H9 (cell line): ENCODE measurements at regions not wholly inside any gene's neighbourhood (a gene's known extent, or its start where the extent isn't known, plus 50 kb on each side); places are given as distances from the start of the nearest gene placed in this dataset.

Experiments
- DNase-seq: peaks from one replicate; pipeline ENCODE4 v3.0.0-alpha.2; 2017
- H2AFZ ChIP-seq: one replicate; pipeline ENCODE4 v1.6.1; 2013; ENCODE audit warnings: mild to moderate bottlenecking, low read length, control low read depth, moderate library complexity
- H2AK5ac ChIP-seq: 2 replicates; pipeline ENCODE4 v1.6.1; 2013; ENCODE audit warnings: low read length, control low read depth, mixed read lengths; ENCODE audit not compliant: insufficient read length
- H2BK120ac ChIP-seq: one replicate; pipeline ENCODE4 v1.6.1; 2013; ENCODE audit warnings: low read depth, mild to moderate bottlenecking, low read length, control low read depth, inconsistent platforms; ENCODE audit not compliant: poor library complexity, severe bottlenecking
- H2BK12ac ChIP-seq: 2 replicates; pipeline ENCODE4 v1.6.1; 2013; ENCODE audit warnings: low read length, control low read depth, mixed read lengths, low read depth; ENCODE audit not compliant: insufficient read length
- H2BK15ac ChIP-seq: 2 replicates; pipeline ENCODE4 v1.6.1; 2013; ENCODE audit warnings: low read depth, low read length, control low read depth
- H2BK20ac ChIP-seq: one replicate; pipeline ENCODE4 v1.6.1; 2013; ENCODE audit warnings: low read depth, mild to moderate bottlenecking, low read length, control low read depth, inconsistent platforms; ENCODE audit not compliant: poor library complexity, severe bottlenecking
- H2BK5ac ChIP-seq: 2 replicates; pipeline ENCODE4 v1.6.1; 2013; ENCODE audit warnings: low read length, control low read depth, mixed read lengths; ENCODE audit not compliant: insufficient read length
- H3K14ac ChIP-seq: 2 replicates; pipeline ENCODE4 v1.6.1; 2013; ENCODE audit warnings: low read length, control low read depth; ENCODE audit not compliant: insufficient read depth
- H3K18ac ChIP-seq: 2 replicates; pipeline ENCODE4 v1.6.1; 2013; ENCODE audit warnings: low read depth, mild to moderate bottlenecking, mixed read lengths, low read length, control low read depth; ENCODE audit not compliant: insufficient read length
- H3K23ac ChIP-seq: 2 replicates; pipeline ENCODE4 v1.6.1; 2013; ENCODE audit warnings: low read length, control low read depth, mixed read lengths, low read depth; ENCODE audit not compliant: insufficient read length
- H3K23me2 ChIP-seq: 2 replicates; pipeline ENCODE4 v1.6.1; 2013; ENCODE audit warnings: low read depth, mild to moderate bottlenecking, mixed read lengths, low read length, control low read depth; ENCODE audit not compliant: insufficient read length, poor library complexity, severe bottlenecking
- H3K27ac ChIP-seq: 2 replicates; pipeline ENCODE4 v1.5.1; 2013; ENCODE audit warnings: low read length, control low read depth, mixed read lengths, low read depth; ENCODE audit not compliant: insufficient read length
- H3K27me3 ChIP-seq: 2 replicates; pipeline ENCODE4 v1.6.1; 2013; ENCODE audit warnings: low read length, control low read depth, inconsistent platforms; ENCODE audit not compliant: insufficient read depth
- H3K4ac ChIP-seq: 2 replicates; pipeline ENCODE4 v1.6.1; 2013; ENCODE audit warnings: low read depth, mild to moderate bottlenecking, control low read depth, inconsistent platforms, low read length, moderate library complexity
- H3K4me1 ChIP-seq: 2 replicates; pipeline ENCODE4 v1.6.1; 2013; ENCODE audit warnings: low read length, control low read depth, inconsistent platforms; ENCODE audit not compliant: insufficient read depth
- H3K4me2 ChIP-seq: 2 replicates; pipeline ENCODE4 v1.6.1; 2013; ENCODE audit warnings: low read length, control low read depth, mixed read lengths; ENCODE audit not compliant: insufficient read length, insufficient read depth
- H3K56ac ChIP-seq: 2 replicates; pipeline ENCODE4 v1.6.1; 2013; ENCODE audit warnings: low read depth, mild to moderate bottlenecking, mixed read lengths, low read length, control low read depth; ENCODE audit not compliant: insufficient read length
- H3K79me1 ChIP-seq: 2 replicates; pipeline ENCODE4 v1.6.1; 2013; ENCODE audit warnings: low read depth, mild to moderate bottlenecking, moderate library complexity, low read length, control low read depth, inconsistent platforms; ENCODE audit not compliant: insufficient read depth, poor library complexity, severe bottlenecking
- H3K79me2 ChIP-seq: 2 replicates; pipeline ENCODE4 v1.6.1; 2013; ENCODE audit warnings: low read length, control low read depth, inconsistent platforms; ENCODE audit not compliant: insufficient read depth
- H3K9ac ChIP-seq: 2 replicates; pipeline ENCODE4 v1.6.1; 2013; ENCODE audit warnings: low read length, control low read depth, mixed read lengths; ENCODE audit not compliant: insufficient read length; ENCODE audit errors: extremely low read depth
- H3K9me3 ChIP-seq: one replicate; pipeline ENCODE4 v1.6.1; 2013; ENCODE audit warnings: low read depth, low read length, inconsistent platforms; ENCODE audit not compliant: control insufficient read depth
- H3T11ph ChIP-seq: one replicate; pipeline ENCODE4 v1.6.1; 2013; ENCODE audit warnings: mild to moderate bottlenecking, low read length, control low read depth, inconsistent platforms
- H4K20me1 ChIP-seq: one replicate; pipeline ENCODE4 v1.6.1; 2013; ENCODE audit not compliant: control insufficient read depth, insufficient read length, insufficient read depth
- H4K5ac ChIP-seq: 2 replicates; pipeline ENCODE4 v1.6.1; 2013; ENCODE audit warnings: low read depth, mild to moderate bottlenecking, mixed read lengths, low read length, control low read depth; ENCODE audit not compliant: insufficient read length
- H4K8ac ChIP-seq: replicated peaks from 2 replicates; pipeline ENCODE4 v1.6.1; 2013; ENCODE audit warnings: low read length, control low read depth, mixed read lengths, low read depth; ENCODE audit not compliant: insufficient read length
- H4K91ac ChIP-seq: 2 replicates; pipeline ENCODE4 v1.6.1; 2013; ENCODE audit warnings: low read depth, mild to moderate bottlenecking, moderate library complexity, mixed read lengths, low read length, control low read depth; ENCODE audit not compliant: insufficient read length
- H3K27ac Mint-ChIP-seq, 3 experiments: 2 replicates in 2 of 3; 3 replicates in 1 of 3; pipeline ENCODE4 v1.8.0; 2020 to 2021; ENCODE audit warnings: mixed read lengths in 3 of 3, mild to moderate bottlenecking in 1 of 3, moderate library complexity in 1 of 3
- H3K27me3 Mint-ChIP-seq: 2 replicates; pipeline ENCODE4 v1.8.0; 2021; ENCODE audit warnings: low read depth, mild to moderate bottlenecking, moderate library complexity, mixed read lengths
- H3K36me3 Mint-ChIP-seq, 3 experiments: 2 replicates in 2 of 3; 3 replicates in 1 of 3; pipeline ENCODE4 v1.8.0; 2020 to 2021; ENCODE audit warnings: low read depth in 3 of 3, mixed read lengths in 3 of 3; ENCODE audit not compliant: insufficient read depth in 1 of 3
- H3K4me1 Mint-ChIP-seq, 2 experiments: 2 replicates each; pipeline ENCODE4 v1.8.0; 2020; ENCODE audit warnings: mixed read lengths in 2 of 2
- H3K4me3 Mint-ChIP-seq, 2 experiments: 2 replicates in 1 of 2; 3 replicates in 1 of 2; pipeline ENCODE4 v1.8.0; 2020 to 2021; ENCODE audit warnings: mild to moderate bottlenecking in 2 of 2, mixed read lengths in 2 of 2, moderate library complexity in 1 of 2
- H3K9me3 Mint-ChIP-seq, 2 experiments: 2 replicates in 1 of 2; 3 replicates in 1 of 2; pipeline ENCODE4 v1.8.0; 2020; ENCODE audit warnings: mild to moderate bottlenecking in 2 of 2, mixed read lengths in 2 of 2, moderate library complexity in 1 of 2
- CTCF ChIP-seq: fragments of 200-600 bp; sonication (generic); conservative IDR thresholded peaks from 3 replicates; pipeline ENCODE4 v1.8.0; 2021; ENCODE audit warnings: antibody characterized with exemption, mild to moderate bottlenecking
- WGBS: extraction: QIAGEN DNeasy Blood & Tissue Kit; methylation state at CpG from one replicate; pipeline ENCODE4 v1.1.7; 2013; ENCODE audit warnings: missing lambda C conversion rate, low lambda C conversion rate, mixed read lengths; ENCODE audit not compliant: insufficient read length; ENCODE audit errors: extremely low coverage; 5-methylcytosine and 5-hydroxymethylcytosine counted together

GRCh38 chr4:53775381-53775780 lies 184.1 kb upstream of the LNX1 start:
- H2AFZ ChIP-seq: no peak overlapping the region
- H3K4me1 ChIP-seq: no peaks in the 10 kb centered on the region
- no peaks in the 10 kb centered on the region for H3K79me2 ChIP-seq
- no peak overlapping the region for H3K4ac ChIP-seq
- no peaks in the 10 kb centered on the region for H3K9me3 ChIP-seq
- H3K27me3 ChIP-seq: no peaks in the 10 kb centered on the region
- H2BK12ac ChIP-seq: no peak overlapping the region
- H3K9ac ChIP-seq: no peak overlapping the region
- H4K5ac ChIP-seq: no peak overlapping the region
- WGBS: no CpG with 5 or more reads among the region's 4 CpGs
- Mint-ChIP-seq H3K27ac (no peak overlapping the region), H3K9me3 (no peaks in the 10 kb centered on the region), H3K36me3 (no peaks in the 10 kb centered on the region), H3K4me1 (no peaks in the 10 kb centered on the region), H3K4me3 (no peak overlapping the region), H3K27me3 (peaks cover 3% of the 10 kb centered on the region; the same call in 1 of the 2 replicates)
- H3K4me2 ChIP-seq: no peak overlapping the region
- no peak overlapping the region for H2BK20ac ChIP-seq
- H4K20me1 ChIP-seq: no peaks in the 10 kb centered on the region
- H2BK120ac ChIP-seq: no peak overlapping the region
- H3K18ac ChIP-seq: no peak overlapping the region
- H4K8ac ChIP-seq: no peak overlapping the region
- DNase-seq: no peak
- H3T11ph ChIP-seq: no peak overlapping the region
- no peak overlapping the region for H2AK5ac ChIP-seq
- H3K27ac ChIP-seq: no peak overlapping the region
- H2BK5ac ChIP-seq: no peak overlapping the region
- no peak overlapping the region for H4K91ac ChIP-seq
- no peak overlapping the region for H3K14ac ChIP-seq
- H3K79me1 ChIP-seq: no peaks in the 10 kb centered on the region
- no peak overlapping the region for H2BK15ac ChIP-seq
- no peak overlapping the region for H3K56ac ChIP-seq
- no peak overlapping the region for H3K23ac ChIP-seq
- H3K23me2 ChIP-seq: no peaks in the 10 kb centered on the region
- no peak for TF ChIP-seq CTCF
